ENCODE measurements at regions not wholly inside any gene's neighbourhood (a gene's known extent, or its start where the extent isn't known, plus 50 kb on each side); places are given as distances from the start of the nearest gene placed in this dataset.

- DNase-seq (ENCODE audit: low read depth) = no peak
- peak overlapping the region; percentile 51 for H3K4me3 ChIP-seq (ENCODE audit: low read length)
- no peak for TF ChIP-seq CTCF (conservative IDR thresholded peaks at IDR 0.05; ENCODE audit: low read length)
Observed at GRCh38 chr19:37303591-37304171, 67.2 kb upstream of the ZNF527 start.

DNA sequence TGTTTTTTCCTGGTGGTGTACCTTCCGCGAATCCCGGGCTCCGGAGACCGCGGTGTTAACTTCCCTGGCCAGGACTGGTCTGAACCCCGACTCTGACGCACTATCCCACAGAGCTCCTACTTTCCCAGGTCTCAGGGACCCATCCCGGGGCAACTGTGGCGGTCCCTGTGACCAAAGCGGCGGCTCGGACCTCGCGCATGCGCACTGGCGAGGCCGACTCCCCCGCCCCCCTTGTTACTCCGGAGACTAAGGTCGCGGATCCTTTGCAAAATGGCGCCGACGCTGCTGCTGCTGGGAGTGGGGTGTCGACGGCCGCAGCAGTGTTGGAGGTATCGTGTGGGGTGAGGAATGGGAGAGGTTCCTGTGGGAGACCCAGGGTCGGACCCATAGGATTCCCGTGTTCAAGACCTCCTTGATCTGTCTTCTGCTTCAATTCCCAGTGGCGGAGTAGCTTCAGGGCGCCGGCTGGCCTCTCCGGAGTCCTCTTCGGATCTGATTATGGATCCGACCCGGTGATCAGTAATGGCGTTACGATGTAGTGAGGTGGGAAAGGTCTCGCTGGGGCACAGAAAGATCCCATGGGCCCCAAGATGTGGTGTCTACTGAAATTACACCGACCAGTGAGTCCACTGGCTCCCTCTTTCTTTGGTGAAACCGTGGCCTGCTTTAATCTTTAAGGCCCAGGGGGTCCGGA, 66.6 kb upstream of the ZNF527 start:
- DNase-seq (ENCODE audit: low read depth) = no peak
- TF ChIP-seq CTCF (conservative IDR thresholded peaks at IDR 0.05; ENCODE audit: low read length) = no peak
- peak overlapping the region; percentile 51 for H3K4me3 ChIP-seq (ENCODE audit: low read length)

DNA sequence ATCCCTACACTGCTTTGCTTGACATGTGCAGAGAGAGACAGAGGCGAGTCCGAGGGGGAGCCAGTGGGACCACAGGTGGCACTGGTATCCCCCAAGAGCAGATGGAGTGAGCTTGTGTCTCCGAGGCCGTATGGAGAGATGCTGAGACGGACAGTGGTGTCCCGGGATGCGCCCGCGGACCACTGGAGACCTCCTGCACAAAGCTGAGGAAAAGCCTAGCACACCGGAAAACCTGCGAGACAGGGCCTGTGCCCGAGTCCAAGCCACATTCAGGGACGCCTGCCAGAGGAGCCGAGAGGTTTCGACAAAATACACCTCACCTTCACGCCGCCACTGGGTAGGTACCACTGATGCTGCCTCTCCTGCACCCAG, 66.0 kb upstream of the ZNF527 start:
- TF ChIP-seq CTCF (conservative IDR thresholded peaks at IDR 0.05; ENCODE audit: low read length) = no peak
- H3K4me3 ChIP-seq (ENCODE audit: low read length) = no peak overlapping the region
- no peak for DNase-seq (ENCODE audit: low read depth)

DNA sequence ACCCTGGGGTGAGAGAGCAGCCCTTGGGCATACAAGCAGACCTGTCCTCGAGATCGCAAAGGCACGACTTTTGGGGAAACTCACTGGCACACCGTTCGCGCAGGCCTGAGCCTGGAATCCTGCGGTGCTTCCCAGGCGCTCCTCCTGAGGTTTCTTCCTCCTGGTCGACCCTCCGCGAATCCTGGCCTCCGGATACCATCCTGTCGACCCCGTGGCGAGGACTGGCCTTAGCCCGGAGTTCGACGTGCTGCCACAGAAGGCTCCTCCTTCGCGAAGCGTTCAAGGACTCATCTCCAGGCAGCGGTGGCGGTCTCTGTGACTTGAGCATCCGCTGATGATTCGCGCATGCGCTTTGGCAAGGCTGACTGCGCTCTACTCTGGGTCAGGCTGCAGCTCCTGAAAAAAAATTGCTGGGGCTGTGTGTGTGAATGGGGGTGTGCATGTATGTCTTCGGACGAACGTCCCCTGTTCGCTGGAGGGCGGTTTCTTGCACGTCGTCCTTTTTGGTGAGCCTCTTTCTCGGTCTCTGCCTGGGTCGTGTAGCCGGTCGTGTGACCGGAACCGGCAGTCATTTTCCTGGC, 64.4 kb upstream of the ZNF527 start:
- no peak for DNase-seq (ENCODE audit: low read depth)
- no peak for TF ChIP-seq CTCF (conservative IDR thresholded peaks at IDR 0.05; ENCODE audit: low read length)
- no peak overlapping the region for H3K4me3 ChIP-seq (ENCODE audit: low read length)

DNA sequence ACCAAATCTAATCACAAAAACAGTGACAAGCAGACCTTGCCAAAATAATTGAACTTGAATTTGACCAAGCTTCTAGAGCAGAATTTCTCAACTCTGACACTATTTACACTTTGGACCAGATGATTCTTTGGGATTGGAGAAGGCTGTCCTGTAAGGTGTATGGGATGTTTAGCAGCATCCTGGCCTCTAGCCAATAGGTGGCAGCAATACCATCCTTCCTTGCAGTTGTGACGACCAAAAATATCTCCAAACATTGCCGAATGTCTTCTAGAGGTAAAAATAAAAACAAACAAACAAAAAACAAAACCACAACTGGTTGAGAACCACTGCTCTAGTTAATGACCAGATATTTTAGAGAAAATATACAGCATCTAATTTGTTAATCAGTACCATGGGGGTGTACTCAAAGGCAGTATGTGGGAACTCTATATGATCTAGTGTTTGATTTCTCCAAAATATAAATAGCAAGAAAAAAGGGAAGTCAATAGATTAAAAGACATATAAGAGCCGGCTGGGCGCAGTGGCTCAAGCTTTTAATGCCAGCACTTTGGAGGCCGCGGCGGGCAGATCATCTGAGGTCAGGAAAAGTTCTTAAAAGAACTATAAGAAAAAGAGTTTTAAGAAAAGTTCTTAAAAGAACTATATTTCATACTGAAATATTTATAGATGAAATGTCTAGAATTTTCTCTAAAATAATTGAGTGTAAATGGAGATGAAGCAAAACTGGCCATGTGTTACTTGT, 60.9 kb upstream of the ZNF527 start:
- no peak for DNase-seq (ENCODE audit: low read depth)
- no peak overlapping the region for H3K4me3 ChIP-seq (ENCODE audit: low read length)
- TF ChIP-seq CTCF (conservative IDR thresholded peaks at IDR 0.05; ENCODE audit: low read length) = no peak

DNA sequence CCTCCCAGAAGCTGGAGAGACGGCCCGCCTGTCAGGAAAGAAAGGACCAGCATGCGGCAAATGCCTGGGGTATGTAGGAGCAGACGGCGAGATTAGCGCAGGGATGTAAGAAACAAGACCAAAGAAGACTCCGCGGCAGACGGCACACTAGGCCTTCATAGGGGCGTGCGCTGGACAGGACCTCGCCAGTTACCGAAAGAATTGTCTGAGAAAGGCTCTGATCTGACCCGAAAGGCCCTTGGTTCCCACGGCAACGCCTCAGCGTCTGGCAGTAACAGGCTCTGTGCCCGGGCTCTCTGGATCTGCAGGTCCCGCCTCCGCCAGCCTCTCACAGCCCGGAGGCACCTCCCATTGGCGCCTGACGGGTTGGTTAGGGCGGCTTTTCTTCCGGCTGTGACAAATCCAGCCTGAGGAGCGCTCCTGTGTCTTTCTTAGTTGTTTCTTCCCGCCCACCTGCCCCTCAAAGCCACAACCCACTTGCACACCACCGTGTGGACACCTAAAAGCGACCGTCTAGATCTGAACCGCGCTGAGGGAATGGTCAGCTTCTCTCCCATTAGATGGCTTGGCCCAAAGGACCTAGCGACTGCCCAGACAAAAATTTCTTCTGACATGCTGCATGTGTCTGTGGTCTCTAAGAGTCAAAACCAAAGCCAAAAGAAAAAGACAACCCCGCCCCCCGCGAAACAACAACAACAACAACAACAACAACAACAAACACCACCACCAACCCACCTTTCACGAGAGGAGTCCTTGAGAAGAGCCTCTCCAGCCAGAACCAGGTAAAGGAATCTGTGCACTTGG, 58.2 kb upstream of the ZNF527 start:
- peak; percentile 33 for DNase-seq (ENCODE audit: low read depth)
- peak overlapping the region; percentile 49 for H3K4me3 ChIP-seq (ENCODE audit: low read length)

DNA sequence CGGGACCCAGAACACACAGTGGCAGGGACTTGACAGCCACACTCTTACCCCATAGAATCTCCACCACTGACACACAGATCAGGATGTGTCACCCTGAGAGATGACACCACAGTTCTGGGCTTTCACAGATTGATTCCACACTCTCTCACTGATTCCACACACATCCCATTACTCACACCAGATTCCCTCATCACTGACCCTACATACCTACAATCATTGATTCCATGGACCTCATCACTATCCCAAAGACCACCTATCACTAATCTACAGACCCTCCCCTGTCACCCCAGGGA, 57.6 kb upstream of the ZNF527 start:
- no peak overlapping the region for H3K4me3 ChIP-seq (ENCODE audit: low read length)

More for the DNA sequence above, 57.6 kb upstream of the ZNF527 start:
- no peak for TF ChIP-seq CTCF (conservative IDR thresholded peaks at IDR 0.05; ENCODE audit: low read length)
- no peak for DNase-seq (ENCODE audit: low read depth)

All from AG10803 (cell line).